A673 (cell line): ENCODE measurements at regions not wholly inside any gene's neighbourhood (a gene's known extent, or its start where the extent isn't known, plus 50 kb on each side); places are given as distances from the start of the nearest gene placed in this dataset.

Experiments
- BruUV-seq: library from RNA; stranded (reverse); fragments of 400-500 nt; replicated peaks from 2 replicates; lab custom pipeline; 2021; lab: Mats Ljungman, UMichigan
- CTCF ChIA-PET: fragments of 300-600 bp; sonication (Branson Sonifier 250); formaldehyde crosslinking; loops from one replicate; lab custom pipeline; 2022; ENCODE audit warnings: antibody characterized with exemption; lab: Charles Lee
- POLR2A ChIA-PET: fragments of 300-600 bp; sonication (Branson Sonifier 250); formaldehyde crosslinking; loops from one replicate; lab custom pipeline; 2022; ENCODE audit warnings: antibody characterized with exemption; ENCODE audit not compliant: low non-redundant PET; lab: Charles Lee
- DNase-seq: peaks from one replicate; pipeline ENCODE4 v3.0.0-alpha.2; 2015; ENCODE audit warnings: low spot score
- H3K27ac ChIP-seq: fragments of 200-600 bp; sonication (generic); 2 replicates; pipeline ENCODE4 v1.5.1; 2016; ENCODE audit warnings: mixed run types, low read depth, mild to moderate bottlenecking, mixed read lengths, antibody characterized with exemption, low read length; ENCODE audit not compliant: poor library complexity, severe bottlenecking
- H3K27me3 ChIP-seq: fragments of 200-600 bp; sonication (generic); replicated peaks from 2 replicates; pipeline ENCODE4 v1.6.1; 2017; ENCODE audit warnings: mixed run types, low read depth, mild to moderate bottlenecking, mixed read lengths, antibody characterized with exemption, low read length; ENCODE audit not compliant: insufficient read depth, poor library complexity
- H3K36me3 ChIP-seq: fragments of 200-600 bp; sonication (generic); 2 replicates; pipeline ENCODE4 v1.6.1; 2016; ENCODE audit warnings: mixed run types, mild to moderate bottlenecking, mixed read lengths, antibody characterized with exemption, low read length; ENCODE audit not compliant: insufficient read depth, poor library complexity, severe bottlenecking
- H3K4me1 ChIP-seq: fragments of 200-600 bp; sonication (generic); 2 replicates; pipeline ENCODE4 v1.6.1; 2017; ENCODE audit warnings: mixed run types, mild to moderate bottlenecking, mixed read lengths, antibody characterized with exemption, low read length; ENCODE audit not compliant: insufficient read depth, poor library complexity, severe bottlenecking
- H3K4me3 ChIP-seq: fragments of 200-600 bp; sonication (generic); 2 replicates; pipeline ENCODE4 v1.5.1; 2016; ENCODE audit warnings: low read depth, mixed run types, mild to moderate bottlenecking, mixed read lengths, low read length; ENCODE audit not compliant: poor library complexity, severe bottlenecking
- H3K9me3 ChIP-seq: fragments of 200-600 bp; sonication (generic); 2 replicates; pipeline ENCODE4 v1.6.1; 2016; ENCODE audit warnings: mixed run types, low read depth, mild to moderate bottlenecking, mixed read lengths, antibody characterized with exemption, low read length; ENCODE audit not compliant: poor library complexity, severe bottlenecking
- CTCF ChIP-seq: fragments of 300-800, 200-600 bp; sonication (generic); conservative IDR thresholded peaks from 2 replicates; pipeline ENCODE4 v1.5.1; 2017; ENCODE audit warnings: low read depth, mild to moderate bottlenecking, antibody characterized with exemption, low read length, moderate library complexity, mixed read lengths
- EZH2 ChIP-seq: fragments of 200-600 bp; sonication (generic); IDR thresholded peaks from 2 replicates; pipeline ENCODE4 v1.6.1; 2017; ENCODE audit warnings: borderline replicate concordance, low read depth, mild to moderate bottlenecking, mixed read lengths, antibody characterized with exemption, low read length; ENCODE audit not compliant: poor library complexity, severe bottlenecking
- intact Hi-C: fragments of 100-400 bp; cut with micrococcal nuclease; formaldehyde crosslinking; loops from one replicate; pipeline ENCODE4 v1.10.0; 2022; ENCODE audit not compliant: unreplicated experiment

DNA sequence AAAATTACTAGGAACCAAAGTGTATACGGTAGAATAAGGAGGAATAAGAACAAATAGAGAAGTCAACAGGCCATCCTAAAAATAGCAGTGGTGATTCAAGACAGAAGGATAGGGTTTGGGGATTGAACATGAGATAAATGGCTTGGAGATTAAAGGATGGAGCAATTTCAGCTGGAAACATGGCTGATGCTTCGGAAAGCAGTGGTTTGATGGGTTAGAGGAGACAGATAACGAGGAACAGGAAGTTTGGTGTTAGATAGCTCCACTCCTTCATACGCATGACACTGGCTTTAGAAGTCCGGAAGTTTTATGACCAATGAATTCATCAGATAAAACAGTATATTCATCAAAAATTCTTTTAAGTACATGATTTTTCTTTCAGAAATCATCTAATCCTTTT is 70.8 kb upstream of the GALNTL6 start:
- BruUV-seq: no TSS peak
- POLR2A ChIA-PET: no interaction called here
- no peaks in the 10 kb centered on the region for H3K36me3 ChIP-seq

GRCh38 chr4:171727185-171727584 is 86.0 kb upstream of the GALNTL6 start:
- TF ChIP-seq EZH2: no peak
- no peak for TF ChIP-seq CTCF
- CTCF ChIA-PET: no interaction called here
- intact Hi-C loops: no loop called here
- no TSS peak for BruUV-seq
- H3K36me3 ChIP-seq: no peaks in the 10 kb centered on the region
- no peak overlapping the region for H3K4me3 ChIP-seq
- no peak for DNase-seq
- peaks cover 6% of the 10 kb centered on the region for H3K27me3 ChIP-seq
- H3K9me3 ChIP-seq: peaks cover 4% of the 10 kb centered on the region
- POLR2A ChIA-PET: no interaction called here
- H3K4me1 ChIP-seq: no peaks in the 10 kb centered on the region
- H3K27ac ChIP-seq: no peak overlapping the region

More for the DNA sequence above, 70.8 kb upstream of the GALNTL6 start:
- TF ChIP-seq CTCF (no peak), EZH2 (no peak)
- H3K4me3 ChIP-seq: no peak overlapping the region
- no peaks in the 10 kb centered on the region for H3K4me1 ChIP-seq
- H3K27me3 ChIP-seq: peaks cover 35% of the 10 kb centered on the region
- no peak for DNase-seq
- CTCF ChIA-PET: no interaction called here
- no peak overlapping the region for H3K27ac ChIP-seq
- no peaks in the 10 kb centered on the region for H3K9me3 ChIP-seq
- intact Hi-C loops: no loop called here

GRCh38 chr4:171721937-171722336 is 91.3 kb upstream of the GALNTL6 start:
- Histone ChIP-seq H3K9me3 (no peaks in the 10 kb centered on the region), H3K36me3 (no peaks in the 10 kb centered on the region), H3K4me3 (no peak overlapping the region), H3K4me1 (no peaks in the 10 kb centered on the region), H3K27ac (no peak overlapping the region), H3K27me3 (no peaks in the 10 kb centered on the region)
- TF ChIP-seq CTCF: no peak
- TF ChIP-seq EZH2: no peak
- no TSS peak for BruUV-seq
- DNase-seq: no peak
- ChIA-PET CTCF (no interaction called here), POLR2A (no interaction called here)
- intact Hi-C loops: no loop called here
